Hematopoietic multipotent progenitor cell treated with erythropoietin and hydrocortisone succinate and interleukin-3 and kit ligand, for 15 days (in vitro differentiated cells): ENCODE measurements at regions not wholly inside any gene's neighbourhood (a gene's known extent, or its start where the extent isn't known, plus 50 kb on each side); places are given as distances from the start of the nearest gene placed in this dataset.
"Not testable (repeated sequence)": the region's sequence is repeated elsewhere in the genome, so short reads cannot be mapped to it uniquely, and the experiment has no call there.

Experiments
- DNase-seq: peaks from one replicate; pipeline ENCODE4 v3.0.0-alpha.2; 2015; ENCODE audit warnings: low spot score

DNA sequence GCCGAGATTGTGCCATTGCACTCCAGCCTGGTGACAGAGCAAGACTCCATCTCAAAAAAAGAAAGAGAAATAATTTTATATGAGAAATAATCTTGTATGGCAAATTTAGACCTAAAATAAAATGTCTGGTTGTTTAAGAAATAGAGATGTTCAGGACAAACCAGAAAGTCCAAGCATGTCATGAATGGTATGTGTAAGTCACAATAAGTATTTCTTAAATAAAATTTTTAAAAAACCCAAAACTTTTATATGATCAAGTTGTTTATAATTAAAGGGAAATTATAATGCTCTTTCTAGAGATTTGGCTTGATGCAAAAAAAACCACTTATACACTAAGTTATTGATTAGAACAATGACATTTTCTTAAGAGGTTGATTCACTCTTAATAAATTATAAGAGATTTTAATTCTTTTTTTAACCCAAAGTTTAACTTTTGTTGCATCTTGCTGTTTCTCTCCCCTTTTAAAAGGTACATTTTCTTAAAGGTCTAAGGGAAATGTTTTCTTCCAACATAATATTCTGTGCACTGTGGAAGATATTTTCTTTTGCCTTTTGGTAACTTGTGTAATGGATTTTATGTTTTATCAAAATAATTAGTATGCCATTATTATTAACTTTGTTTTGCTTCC, 105.7 kb downstream of the RTP4 start:
- no peak for DNase-seq

DNA sequence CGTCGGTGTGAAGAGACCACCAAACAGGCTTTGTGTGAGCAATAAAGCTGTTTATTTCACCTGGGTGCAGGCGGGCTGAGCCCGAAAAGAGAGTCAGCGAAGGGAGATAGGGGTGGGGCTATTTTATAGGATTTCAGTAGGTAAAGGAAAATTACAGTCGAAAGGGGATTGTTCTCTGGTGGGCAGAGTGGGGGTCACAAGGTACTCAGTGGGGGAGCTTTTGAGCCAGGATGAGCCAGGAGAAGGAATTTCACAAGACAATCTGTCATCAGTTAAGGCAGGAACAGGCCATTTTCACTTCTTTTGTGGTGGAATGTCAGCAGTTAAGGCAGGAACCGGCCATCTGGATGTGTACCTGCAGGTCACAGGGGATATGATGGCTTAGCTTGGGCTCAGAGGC, 98.1 kb downstream of the RTP4 start:
- DNase-seq = not testable (repeated sequence)

DNA sequence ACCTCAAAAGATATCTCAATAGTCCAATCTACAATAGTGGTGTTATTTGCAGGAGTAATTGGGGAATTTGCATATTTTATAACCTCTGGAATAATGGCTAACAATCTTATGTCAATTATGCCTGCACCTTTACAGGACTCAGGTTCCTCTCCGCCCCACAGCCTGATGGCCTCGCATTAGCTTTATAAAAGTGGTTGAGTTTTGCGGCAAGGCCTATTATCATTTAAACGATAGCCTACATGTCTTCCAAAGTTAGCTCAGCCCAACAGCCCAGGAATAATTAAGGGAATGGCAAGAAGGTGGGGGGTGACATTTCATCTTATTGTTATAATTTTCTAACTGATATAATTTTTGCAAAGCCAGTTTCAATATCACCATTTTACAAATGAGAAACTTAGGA, 97.3 kb downstream of the RTP4 start:
- DNase-seq = no peak

DNA sequence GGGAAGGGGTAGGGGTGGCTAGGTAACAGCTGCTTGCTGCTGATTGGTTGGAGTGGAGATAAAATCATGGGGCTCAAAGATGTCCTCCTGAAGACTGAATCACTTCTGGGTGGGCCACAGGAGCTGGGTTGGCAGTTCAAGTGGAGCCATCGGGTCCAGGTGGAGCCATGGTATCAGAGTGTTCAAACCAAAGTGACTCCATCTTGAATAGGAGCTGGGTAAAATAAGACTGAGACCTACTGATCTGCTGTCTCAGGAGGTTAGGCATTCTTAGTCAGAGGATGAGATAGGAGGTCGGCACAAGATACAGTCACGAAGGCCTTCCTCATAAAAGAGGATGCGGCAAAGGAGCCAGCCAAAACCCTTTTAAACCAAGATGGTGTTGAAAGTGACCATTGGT, 96.5 kb downstream of the RTP4 start:
- no peak for DNase-seq

DNA sequence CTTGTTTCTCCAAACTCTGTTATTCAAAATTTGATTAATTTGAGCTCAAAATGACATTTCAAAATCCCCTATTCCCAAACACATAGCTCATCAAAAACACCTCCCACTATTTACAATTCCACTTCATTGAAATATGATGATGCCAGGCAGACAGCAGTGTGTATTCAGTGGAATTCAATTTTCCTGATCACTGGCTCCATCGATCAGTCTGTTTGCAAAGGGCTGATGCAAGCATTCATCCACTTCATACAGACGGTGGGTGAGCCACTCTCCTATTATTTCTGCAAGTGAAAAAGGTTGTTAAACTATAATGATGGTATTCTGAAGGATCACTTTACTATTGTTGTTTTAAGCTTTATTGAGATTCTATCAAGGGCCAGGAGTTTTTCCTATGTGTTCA, 90.7 kb downstream of the RTP4 start:
- no peak for DNase-seq

DNA sequence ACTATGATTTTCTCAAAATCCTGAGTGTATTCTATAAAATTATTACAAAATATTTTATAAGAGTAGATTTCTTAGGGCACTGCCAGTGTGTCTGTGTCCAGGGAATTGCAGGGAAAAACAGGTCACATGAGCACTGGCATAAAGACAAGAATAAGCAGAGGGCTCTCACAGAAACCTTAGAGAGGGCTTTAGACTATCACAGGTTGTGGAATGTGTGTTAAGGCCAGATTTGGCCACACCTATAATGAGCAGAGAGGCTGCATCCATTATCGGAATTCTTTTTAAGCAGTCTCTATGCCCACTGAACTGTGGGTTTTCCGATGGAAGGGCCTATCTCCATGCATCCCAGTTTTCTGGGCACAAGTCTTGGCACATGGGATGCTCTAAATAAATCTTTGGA, 90.2 kb downstream of the RTP4 start:
- no peak for DNase-seq

DNA sequence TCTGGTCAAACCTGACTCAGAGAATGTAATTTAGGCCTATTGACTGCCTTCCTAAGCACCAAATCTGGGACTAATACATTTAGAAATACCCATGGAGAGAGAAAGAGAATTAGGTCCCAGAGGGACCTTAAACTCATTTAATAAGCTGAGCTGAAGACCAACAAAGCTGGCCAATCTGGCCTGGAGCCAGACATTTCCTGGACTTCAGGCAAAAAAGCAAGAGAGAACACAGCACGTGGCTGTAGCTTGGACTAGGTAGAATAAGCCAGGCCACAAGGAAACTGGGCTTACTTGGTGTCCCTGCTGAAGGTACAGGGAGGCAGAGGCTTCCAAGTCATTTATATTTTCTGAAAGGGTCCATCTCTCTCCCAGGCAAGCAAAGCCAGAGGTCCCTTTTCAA, 88.1 kb downstream of the RTP4 start:
- DNase-seq = no peak

DNA sequence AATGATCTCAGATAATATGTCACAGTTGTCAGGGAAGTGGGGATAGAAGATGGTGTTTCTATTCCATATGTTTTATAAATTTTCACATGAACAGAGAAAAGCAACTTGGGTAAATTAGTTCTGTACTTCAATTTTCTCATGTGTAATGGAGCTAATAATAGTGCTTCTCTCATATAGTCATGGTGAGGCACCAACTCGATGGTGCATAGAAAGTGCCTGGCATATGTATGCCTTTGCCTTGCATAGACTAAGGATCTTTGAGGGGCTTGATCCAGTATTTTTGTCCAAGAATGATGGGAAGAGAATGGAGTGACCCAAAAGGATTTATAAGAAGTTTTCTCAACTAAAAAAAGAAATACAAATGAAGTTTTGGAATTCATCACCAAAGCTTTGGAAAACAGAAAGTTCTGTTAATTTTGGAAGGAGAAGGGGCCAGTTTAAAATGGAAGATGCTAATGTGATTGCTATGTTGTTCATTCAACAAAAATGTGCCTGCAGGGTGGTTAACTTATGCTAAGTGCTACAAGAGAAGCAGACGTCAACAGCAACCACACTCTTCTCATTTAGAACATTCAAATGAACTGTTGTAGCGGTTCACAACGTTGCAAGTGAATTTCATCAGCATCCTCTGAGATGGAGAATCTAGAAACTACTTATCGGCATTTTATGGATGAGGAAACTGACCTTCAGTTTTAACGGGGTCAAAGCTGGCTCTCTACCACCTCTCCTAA, 86.1 kb downstream of the RTP4 start:
- DNase-seq = no peak

DNA sequence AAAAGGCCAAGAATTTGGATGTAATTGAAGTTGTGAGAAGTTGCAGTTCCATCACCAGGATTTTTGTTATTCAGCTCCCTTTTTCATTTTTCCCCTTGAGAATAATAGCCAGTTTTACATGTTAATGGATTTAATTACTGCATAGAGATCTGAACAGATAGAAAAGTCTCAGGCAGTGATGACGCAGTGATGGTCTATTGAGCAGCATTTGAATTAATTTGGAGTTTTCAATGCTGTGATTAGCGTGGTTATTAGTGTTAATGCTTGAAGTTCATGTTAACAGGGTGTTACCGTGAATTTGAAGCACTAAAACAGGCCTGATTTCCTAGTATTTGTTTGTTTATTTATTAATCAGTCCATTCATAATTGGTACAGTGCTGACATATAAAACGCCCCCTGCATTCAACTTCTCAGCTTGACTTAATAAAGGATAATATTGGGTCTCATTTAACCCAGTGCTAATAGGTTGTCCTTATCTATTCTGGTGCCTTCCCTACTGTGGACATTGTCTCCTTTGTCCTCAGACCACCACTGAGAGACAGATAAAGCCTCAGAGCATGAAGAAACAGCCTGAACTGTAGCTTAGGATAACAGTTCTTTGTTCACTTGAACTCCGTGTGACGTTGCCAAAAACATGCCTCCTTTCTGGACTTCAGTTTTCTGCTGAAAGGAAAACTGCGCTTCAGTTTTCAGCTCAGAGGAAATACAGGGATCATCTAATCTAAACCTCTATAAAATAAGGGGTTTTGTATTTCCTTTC, 82.4 kb downstream of the RTP4 start:
- DNase-seq = no peak

DNA sequence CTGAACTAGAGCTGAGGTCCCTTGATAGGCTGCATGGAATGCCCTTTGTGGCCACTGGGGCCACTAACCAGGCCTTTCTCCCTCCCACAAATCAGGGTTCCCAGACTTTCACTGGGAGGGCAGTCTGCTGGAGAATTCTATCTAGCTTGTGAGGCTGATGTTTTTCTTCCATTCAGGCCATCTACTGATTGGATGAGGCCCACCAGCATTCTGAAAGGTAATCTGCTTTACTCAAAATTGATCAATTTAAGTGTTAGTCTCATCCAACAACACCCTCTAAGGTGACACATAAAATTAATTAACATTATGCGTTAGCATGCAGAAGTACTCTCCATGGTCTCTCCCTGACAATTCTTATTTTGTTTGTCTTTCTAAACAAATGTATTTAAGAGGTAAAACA, 80.5 kb downstream of the RTP4 start:
- DNase-seq = no peak

DNA sequence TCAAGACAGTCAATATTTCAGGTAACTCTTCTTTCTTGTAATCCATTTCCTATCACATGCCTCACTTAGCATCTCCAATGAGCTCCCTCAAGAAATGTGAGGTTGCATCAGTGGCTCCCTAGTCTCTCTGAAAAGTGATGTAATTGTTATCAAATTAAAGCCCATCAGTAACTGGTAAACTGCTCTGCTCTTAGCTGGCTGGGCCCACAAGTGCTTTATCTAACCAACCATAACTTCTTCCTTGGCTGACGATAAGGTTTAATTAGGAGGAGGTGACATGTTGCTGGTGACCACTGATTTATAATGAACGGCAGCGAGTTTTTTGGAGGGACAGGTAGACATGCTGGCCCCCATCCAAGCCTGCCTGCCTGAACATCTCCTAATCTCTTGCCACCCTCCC, 79.6 kb downstream of the RTP4 start:
- DNase-seq = no peak

DNA sequence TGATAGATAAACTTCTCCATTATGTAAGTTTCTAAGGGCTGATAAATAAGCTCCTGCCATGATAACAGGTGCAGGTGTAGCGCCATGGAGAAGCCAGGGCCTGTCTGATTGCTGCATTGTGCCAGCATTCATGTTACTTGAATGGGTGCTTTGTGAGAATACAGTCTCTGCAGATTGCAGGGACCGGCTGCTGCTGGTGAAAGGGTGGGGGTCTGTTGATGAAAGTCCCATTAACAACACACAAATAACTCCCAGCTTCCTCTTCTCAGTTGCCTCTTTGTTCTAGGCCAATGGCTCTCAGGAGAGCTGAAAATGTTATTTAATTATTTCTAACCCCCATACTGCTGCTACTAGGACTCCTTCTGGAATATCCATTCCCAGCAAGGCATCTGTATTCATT, 77.2 kb downstream of the RTP4 start:
- no peak for DNase-seq

DNA sequence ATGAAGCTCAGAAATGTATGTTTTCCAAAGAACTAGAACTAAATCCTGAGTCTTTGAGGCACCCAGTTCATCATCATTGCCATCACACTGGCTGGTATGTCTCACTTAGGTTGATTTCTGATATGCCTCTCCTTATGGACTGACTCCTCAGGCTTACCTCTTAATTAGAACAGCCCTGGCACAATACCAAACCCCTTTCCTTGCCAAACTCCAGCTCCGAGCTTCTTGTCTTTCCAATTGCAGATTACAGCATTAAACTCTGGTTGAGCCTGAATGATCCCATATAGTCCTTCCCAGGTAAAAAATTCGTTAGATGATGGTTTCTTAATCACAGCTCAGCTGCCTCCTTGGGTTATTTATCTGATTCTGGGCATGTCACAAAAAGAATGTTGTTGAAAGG, 66.3 kb downstream of the RTP4 start:
- no peak for DNase-seq

DNA sequence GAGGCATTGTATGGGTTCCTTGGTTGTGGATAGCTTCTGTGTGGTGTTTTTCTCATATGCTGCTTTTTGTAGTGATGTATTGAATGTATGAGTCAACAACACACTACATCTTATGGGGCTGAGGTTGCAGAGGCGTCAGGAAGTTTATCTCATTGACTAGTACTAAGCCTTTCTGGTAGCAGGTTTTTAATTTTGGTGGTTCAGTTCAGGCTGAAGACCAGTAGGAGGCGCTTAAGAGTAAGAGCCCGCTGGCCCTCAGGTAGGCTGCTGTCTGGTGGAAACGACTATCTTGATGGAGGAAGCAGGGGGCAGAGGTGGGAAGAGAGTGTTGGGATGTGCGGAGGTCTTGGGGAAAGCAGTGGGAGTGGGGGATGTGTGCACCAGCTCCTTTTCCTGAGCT, 62.4 kb downstream of the RTP4 start:
- DNase-seq = no peak
